ENCODE measurements at regions not wholly inside any gene's neighbourhood (a gene's known extent, or its start where the extent isn't known, plus 50 kb on each side); places are given as distances from the start of the nearest gene placed in this dataset.
A peak's percentile ranks its signal among the peaks of the same experiment; 100 is the strongest.

DNA sequence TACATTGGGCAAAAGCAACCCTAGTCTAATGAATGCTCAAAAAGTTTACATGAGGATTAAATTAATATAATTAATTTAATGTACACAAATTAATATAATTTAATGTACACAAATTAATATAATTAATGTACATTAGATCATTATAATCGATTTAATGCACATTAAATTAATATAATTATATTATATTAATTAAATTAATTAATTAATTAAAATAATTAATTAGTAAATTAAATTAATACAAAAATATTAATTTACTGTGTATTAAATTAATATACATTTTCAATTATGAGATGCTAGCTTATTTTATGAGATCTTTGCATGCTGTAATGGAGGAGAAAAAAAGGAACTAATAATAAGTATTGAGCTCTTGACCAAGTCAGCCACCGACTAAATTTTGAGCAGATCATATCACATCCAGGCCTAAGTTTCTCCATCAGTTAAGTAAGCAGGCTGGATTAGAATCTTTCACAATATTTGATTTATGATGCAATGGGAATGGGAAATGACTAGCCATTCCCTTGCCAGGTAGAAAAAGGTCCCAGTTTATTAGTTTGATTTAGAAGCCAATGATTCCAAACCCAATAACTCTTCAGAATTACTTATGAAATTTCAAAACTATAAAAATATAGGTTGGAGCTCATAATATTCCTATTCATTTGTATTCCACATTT, 533.4 kb upstream of the GRIA1 start:
- peak; percentile 79 for FAIRE-seq
- DNase-seq (ENCODE audit: low spot score in 2 of 2), result no peak

DNA sequence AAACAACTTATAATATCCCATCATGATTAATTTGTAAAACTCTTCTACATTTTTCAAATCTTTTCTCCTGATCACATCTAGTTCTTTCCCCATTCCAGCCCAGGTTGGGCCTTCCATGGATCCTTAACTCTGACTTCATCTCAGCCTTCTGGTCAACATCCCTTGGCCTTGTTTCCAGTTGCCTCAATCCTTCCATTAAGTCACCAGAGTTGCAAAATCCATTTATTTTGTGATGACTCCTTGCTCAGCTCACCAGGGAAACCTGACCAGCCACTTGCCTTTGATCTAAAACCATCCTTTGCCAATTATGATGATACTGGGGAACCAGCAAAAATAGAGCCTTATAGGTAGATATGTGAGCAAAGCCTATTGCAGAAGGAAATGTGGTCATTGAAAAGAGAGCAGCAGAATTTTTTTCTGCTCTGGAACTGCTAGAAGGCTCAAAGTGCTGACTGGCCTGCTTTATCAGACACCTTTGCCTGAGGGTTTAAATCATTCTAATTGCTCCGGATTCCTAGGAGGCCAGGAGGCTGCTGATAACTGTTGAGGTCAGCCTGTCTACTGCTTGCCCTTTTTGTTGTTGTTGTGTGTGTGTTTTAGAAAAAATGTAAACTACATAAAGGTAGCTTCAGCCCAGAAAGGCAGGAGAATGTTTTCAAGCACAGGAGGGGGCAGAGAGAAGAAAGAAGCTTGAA, 512.2 kb upstream of the GRIA1 start:
- no peak for DNase-seq (ENCODE audit: low spot score in 2 of 2)
- no peak for FAIRE-seq

DNA sequence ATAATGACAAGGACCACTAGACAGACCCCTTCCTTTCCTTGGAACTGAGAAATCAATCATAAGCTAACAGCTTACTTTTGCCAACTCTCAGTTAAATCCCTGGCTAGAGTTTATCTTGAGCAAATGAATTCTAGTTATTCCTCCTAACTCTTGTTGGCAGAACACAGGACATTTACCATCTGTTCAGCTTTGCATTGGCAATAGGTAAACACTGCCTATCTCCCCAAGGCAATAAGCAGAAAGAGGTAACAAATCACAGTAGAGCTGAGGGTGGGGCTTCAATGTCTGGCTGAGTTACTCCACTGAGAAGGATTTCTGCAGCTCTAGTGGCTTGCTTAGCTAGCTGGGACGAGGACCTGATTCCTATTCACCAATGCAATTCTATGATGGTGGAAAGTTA, 503.3 kb upstream of the GRIA1 start:
- no peak for FAIRE-seq
- DNase-seq (ENCODE audit: low spot score in 2 of 2), result no peak

DNA sequence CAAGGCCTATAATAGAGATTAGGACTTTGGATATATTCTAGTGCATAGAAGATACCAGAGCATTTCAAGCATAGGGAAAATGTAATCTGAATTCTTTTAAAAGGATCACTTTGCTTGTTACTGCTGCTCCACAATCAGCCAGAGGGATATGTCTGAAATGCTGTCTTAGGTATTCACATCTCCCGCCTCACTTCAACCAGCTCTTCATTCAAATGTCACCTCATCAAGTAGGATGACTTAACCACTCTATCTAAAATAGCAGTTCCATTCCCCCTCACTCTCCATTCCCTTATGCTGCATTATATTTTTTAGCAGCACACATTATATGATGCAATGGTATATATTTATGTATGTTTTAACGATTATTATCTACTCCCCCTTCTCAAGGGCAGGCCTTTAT, 500.3 kb upstream of the GRIA1 start:
- DNase-seq (ENCODE audit: low spot score in 2 of 2), result no peak
- FAIRE-seq, result no peak

DNA sequence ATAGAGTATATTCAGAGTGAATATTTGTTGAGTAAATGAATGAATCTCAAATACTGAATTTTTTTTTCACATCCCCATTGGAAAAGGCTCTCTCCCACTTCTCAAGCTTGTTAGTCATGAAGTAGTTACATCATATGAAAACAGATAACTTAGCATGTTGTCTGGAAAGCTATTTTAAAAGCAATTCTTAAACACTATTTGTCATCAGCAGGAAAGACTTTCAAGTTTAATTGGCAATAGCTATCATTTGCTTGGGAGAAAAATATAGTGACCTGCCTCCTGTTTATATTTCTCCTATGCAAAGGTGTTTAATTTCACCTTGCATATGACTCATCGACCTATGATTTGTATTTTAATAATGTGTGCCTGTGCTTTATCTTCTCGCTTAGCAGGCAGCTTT, 499.8 kb upstream of the GRIA1 start:
- no peak for FAIRE-seq
- DNase-seq (ENCODE audit: low spot score in 2 of 2), result no peak

DNA sequence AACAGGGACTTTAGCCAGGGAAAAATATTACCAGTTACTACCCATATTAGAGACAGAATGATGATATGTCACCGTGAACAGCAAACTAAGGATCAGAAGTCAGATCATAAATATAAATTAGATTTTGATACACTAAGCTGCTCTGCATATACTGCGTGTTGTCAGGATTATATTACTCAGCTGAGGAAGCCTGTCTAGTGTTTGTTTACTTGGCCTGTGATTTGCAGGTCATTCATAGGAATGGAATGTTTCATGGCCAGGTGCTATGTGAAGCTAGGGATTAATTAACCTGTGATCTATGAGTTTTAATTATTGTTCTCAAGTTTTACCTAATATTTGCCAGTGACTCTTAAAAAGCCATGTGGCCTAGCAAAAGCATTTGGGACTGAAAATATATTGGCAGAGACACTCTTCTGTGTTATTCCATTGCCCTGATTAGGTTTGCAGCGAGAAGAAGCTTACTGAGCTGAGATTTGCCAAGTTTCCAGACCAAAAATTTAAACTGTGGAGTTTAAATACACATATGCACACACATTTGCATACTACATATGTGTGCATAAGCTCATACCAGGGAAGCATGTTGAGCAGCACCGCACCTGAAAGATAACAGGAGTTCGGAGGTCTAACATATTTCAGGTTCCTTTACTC, 496.3 kb upstream of the GRIA1 start:
- no peak for FAIRE-seq

DNA sequence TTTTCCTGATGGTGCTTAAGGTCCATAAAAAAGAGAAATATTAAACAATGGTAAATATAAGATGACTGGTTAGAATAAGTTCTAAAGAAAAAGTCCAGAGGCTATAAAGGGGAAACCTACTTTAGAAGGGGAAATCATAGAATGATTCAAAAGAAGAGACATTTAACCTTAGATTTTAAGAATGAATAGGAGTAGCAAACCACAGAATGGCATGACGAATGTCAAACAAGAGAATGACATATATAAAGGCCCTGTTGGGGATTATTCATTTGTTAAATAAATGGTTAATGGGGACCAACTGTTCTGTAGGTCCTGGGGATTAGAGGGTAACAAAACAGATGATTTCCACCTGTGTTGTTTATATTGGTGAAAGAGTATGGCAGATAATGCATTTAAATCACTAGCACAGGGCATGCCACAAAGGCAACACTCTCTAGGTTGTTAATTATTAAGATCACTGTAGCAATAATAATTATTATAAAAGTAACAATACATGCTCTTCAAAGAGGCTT, 495.2 kb upstream of the GRIA1 start:
- FAIRE-seq (no peak), DNase-seq (ENCODE audit: low spot score in 2 of 2) (no peak)

More for the DNA sequence above, 496.3 kb upstream of the GRIA1 start:
- DNase-seq (ENCODE audit: low spot score in 2 of 2), result no peak

DNA sequence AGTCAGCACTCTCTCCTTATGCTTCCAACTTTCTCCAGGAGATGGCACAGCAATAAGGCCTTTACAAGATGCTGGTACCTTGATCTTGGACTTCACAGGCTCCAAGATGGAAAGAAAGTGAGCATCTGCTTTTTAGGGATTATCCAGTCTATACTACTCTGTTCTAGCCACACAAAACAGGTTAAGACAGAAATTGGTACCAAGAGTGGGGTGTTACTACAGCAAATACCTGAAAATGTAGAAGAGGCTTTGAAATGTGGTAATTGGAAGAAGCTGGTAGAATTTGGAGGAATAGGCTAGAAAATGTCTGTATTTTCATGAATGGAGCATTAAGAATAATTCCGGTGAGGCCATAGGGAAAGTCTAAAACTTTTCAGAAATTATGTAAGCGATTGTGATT, 484.8 kb upstream of the GRIA1 start:
- DNase-seq (ENCODE audit: low spot score in 2 of 2) (no peak), FAIRE-seq (no peak)

DNA sequence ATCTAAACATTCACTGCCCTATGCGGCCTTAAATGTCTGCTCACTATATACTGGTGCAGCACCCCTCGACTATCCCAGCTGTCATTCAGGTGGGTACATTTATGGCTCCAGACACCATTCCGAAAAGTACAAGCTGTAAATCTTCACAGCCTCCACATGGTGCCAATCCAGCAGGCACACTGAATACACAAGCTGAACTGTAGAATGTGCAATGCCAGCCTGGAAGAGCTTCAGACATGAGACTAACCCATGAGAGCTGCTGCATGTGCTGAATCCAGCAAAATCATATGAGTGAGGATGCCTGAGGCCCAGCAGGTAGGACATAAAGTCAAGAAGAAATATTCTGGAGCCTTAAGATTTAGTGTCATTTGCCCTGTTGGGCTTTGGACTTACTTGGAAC, 483.8 kb upstream of the GRIA1 start:
- FAIRE-seq, result no peak
- no peak for DNase-seq (ENCODE audit: low spot score in 2 of 2)

DNA sequence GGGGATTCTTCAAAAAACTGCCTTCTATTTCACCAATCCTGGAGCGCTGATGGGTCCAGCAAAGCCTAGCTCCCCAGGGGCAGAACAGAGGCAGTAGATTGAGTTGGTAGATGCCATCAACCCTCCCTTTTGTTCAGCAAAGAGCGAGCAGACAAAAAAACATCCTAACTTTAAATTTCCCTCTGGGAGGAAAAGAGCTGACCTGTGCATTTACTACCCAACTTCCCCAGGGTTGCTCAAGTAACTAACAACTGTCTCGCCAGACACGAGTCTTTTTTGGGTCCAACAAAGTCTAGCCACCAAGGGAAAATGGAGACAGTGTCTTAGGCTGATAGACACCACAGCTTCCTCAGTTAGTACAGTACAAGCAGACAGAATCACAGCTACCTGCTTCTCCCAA, 476.3 kb upstream of the GRIA1 start:
- no peak for FAIRE-seq
- DNase-seq (ENCODE audit: low spot score in 2 of 2), result no peak

DNA sequence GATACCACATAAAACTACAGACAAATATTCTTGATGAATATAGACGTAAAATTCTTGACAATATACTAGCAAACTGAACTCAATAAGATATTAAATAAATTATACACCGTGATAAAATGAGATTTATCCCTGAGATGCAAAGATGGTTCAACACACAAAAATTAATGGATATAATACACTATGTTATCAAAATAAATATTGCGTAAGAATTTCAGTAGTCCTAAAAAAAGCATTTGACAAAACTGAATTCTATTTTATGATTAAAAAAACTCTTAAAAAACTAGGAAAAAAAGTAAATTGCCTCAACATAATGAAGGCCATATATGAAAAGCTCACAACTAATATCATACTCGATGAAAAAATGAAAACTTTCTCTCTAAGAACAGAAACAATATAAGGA, 472.3 kb upstream of the GRIA1 start:
- FAIRE-seq, result no peak
- DNase-seq (ENCODE audit: low spot score in 2 of 2), result no peak

DNA sequence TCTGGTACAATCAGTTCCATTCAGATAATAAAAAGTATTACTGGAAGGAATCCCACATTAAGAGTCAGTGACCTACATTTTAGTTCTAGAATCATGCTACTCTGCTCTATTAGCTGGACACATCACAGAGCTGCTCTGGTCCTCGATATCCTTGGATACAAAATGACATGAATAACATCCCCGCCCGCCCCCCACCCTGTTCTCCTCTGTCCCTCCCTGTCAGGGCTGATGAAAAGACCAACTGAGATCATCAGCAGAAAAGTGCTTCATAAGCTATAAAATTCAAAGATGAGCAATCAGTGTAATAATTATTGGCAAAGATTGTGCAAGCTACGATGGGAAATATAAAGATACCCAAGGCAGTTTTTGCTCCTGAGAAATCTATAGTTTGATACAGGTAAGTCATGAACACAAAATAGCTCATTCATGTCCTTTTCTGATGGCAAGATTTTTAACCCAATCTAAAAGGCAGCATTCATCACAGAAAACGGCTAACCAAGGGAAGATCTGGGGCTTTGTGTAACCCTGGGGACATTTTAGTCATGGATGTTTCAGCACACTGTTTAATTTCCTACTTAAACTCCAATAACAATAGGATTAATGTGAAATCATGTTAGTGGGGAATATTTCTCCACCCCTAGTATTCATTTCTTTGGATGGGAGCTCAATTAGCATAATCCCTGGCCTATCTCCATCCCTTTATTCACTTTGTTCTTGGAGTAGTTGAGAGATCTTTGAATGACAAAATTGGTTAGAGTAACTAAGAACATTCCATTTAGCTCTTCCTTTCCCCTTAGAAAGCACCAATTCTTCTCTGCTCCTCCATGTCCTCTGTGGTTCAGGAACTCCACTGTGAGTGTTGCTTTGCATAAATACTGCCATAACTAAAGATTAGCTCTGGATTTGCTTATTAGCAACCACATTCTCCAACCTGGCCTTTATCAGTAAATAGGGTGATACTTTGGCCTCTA, 459.4 kb upstream of the GRIA1 start:
- no peak for FAIRE-seq
- DNase-seq (ENCODE audit: low spot score in 2 of 2), result no peak

DNA sequence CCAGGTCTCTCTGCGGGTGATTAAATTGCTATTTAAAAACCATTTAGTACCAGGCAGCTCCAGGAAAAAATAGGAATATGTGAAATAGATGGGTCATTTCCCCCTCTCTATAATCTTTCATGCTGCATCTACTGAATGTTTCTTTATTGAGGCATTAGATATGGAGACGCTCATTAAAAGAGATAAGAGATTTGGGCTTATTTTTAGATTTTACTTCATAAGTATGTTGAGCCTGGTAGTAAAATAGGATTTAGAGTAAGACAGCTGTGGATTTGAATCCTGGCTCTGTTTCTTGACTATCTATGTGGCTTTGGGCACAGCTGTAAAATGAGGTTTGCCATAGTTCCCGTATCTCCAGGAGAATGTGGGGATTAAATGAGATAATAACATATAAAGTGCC, 451.0 kb upstream of the GRIA1 start:
- no peak for DNase-seq (ENCODE audit: low spot score in 2 of 2)
- FAIRE-seq, result no peak

DNA sequence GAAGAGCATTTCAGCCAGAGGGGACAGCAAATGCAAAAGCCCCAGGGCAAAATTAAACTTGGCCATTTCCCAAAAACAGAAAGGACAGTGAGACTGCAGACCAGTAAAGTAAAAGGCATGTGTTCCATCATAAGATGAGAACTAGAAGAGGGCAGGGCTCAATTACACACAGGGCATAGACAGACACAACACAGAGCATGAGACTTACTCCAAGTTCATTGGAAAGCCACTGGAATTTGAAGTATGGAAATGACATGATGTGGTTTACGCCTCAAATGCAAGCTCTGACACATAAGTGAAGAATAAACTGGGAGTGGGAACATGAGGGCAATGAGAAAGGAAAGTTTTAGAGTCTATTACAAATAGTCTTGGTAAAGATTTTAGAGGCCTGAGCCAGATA, 446.6 kb upstream of the GRIA1 start:
- no peak for FAIRE-seq
- DNase-seq (ENCODE audit: low spot score in 2 of 2), result no peak

DNA sequence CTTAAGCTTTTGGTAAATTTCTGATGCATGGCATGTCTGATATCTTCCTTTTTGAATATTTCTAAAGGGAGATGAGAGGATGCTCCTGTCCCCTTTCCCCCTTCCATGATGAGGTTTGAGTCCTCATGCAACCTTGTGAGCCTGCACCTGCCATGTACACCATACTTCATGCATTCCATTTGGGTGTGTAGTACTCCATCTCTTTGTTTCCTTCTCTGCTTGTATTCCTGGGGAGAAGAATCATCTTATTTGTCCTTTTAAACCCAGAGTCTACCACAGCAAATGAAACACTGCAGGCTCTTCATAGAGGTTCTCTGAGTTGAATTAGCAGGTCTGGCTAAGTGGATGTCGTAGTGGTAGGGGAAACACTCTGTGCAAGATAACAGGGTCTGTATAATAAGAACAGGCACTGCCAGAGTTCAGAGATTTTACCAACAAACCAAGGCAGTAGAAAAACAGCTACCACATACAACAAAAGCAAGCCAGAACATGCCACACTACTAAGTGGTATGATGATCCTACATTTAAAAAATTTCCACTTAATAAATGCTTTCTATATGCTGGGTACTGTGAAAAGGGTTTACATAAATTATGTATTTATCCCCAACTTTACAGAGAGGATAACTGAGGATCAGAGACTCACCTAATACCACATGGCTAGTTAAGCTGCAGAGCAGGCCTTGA, 439.8 kb upstream of the GRIA1 start:
- FAIRE-seq (no peak), DNase-seq (ENCODE audit: low spot score in 2 of 2) (no peak)

DNA sequence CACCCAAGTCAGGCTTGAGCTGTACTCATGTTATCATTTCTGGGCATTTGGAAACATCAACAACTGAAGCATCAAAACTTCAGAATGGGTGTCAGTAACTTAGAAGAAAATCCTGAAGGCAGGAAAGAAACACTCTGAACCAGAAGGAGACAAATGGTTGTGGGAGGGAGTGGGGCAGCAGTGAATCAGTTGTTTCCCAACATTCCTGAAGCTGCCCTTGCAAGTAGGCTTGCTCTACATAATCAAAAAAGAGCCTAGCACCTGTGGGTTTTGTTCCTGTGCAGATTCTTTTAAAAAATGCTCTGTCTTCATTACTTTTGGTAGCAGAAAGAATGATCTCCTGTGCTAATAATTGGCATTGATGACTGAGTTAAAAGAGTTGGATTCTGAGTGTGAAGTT, 424.2 kb upstream of the GRIA1 start:
- FAIRE-seq (no peak), DNase-seq (ENCODE audit: low spot score in 2 of 2) (no peak)

DNA sequence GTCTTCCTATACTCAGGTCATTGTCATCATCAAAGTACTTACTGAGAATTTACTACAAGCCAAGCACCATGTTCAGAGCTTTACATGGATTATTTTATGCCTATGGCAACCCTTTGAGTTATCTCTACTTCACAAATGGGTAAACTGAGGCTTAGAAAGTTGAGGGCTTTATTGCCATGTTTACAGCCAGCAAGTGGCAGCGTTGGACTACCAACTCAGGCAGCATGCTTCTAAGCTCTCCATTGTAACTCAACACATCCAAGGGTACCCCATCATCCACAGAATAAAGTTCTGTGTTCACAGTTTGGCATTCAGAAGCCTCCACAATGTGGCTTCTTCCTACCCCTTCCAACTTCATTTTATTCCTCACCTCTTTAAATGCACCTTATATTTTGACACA, 422.6 kb upstream of the GRIA1 start:
- DNase-seq (ENCODE audit: low spot score in 2 of 2), result no peak
- FAIRE-seq, result no peak

DNA sequence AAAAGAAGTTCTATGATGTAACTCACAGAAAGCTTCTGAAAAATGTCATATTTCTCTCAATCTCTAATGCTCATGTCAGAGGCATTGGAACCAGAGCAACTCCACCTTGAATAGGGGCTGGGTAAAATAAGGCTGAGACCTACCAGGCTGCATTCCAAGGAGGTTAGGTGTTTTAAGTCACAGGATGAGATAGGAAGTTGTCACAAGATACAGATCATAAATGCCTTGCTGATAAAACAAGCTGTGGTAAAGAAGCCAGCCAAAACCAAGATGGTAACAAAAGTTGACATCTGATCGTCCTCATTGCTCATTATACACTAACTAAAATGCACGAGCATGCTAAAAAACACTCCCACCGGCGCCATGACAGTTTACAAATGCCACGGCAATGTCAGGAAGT, 411.1 kb upstream of the GRIA1 start:
- DNase-seq (ENCODE audit: low spot score in 2 of 2) (no peak), FAIRE-seq (no peak)

DNA sequence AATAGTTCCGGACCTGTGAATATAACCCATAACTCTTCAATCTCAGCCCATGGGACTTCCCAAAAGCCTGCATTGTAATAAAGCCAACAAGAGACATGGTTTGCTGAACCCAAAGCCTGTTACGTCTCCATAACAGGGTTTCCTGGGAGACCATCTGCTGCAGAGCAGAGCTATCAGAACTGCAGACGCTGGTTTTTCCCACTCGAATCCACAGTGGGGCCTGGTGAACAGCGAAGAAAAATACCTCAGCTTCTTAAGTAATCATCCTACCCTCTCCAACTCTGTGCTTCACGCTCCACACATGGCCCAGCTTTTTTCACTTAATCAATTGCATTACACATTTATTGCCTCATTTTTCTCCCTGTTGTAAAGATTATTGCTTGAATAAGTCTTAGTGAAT, 409.5 kb upstream of the GRIA1 start:
- FAIRE-seq, result no peak

DNA sequence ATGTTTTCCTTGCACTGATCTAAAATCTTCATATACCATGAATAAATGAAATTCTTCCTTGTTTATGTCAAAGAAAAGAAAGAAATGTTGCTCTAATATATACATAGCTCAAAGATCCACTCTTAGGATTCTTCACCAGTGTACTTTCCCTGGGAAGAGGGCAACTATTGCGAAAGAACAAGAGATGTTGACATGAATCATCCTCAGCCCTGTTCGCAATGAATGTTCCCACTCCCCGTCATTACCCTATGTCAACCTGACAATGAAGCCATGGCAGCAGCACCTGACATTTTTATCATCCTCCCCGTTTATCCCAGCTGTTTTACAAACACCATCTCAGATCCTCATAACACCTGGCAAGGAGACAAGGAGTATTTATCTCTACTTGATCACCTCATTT, 409.1 kb upstream of the GRIA1 start:
- FAIRE-seq (no peak), DNase-seq (ENCODE audit: low spot score in 2 of 2) (no peak)

More for the DNA sequence above, 409.5 kb upstream of the GRIA1 start:
- no peak for DNase-seq (ENCODE audit: low spot score in 2 of 2)
